ENCODE measurements at regions not wholly inside any gene's neighbourhood (a gene's known extent, or its start where the extent isn't known, plus 50 kb on each side); places are given as distances from the start of the nearest gene placed in this dataset.

GRCh38 chr21:24032709-24033232 is 1574.5 kb downstream of the MRPL39 start:
- DNase-seq (ENCODE audit: low read depth), result no peak

DNA sequence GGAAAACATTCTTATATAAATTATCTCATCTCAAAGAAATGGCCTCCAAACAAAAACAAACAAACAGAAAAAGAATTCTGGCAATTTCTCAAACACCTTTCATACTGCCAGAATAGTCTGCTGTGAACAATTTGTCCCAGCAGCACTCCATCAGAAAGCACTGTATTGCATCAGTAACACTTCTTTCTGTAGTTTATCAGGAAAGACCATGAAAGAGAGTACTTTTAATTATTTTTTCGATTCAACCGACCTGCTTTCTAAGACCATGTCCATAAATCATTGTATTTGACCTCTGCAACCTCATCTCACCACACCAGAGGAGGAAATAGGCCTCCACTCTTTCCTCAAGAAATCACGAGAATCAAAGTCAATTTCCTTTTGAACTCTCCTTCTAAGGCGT is 1579.9 kb downstream of the MRPL39 start:
- DNase-seq (ENCODE audit: low read depth), result no peak

- DNase-seq (ENCODE audit: low read depth), result no peak
These were observed 1582.2 kb downstream of the MRPL39 start for GRCh38 chr21:24025101-24025500.

DNA sequence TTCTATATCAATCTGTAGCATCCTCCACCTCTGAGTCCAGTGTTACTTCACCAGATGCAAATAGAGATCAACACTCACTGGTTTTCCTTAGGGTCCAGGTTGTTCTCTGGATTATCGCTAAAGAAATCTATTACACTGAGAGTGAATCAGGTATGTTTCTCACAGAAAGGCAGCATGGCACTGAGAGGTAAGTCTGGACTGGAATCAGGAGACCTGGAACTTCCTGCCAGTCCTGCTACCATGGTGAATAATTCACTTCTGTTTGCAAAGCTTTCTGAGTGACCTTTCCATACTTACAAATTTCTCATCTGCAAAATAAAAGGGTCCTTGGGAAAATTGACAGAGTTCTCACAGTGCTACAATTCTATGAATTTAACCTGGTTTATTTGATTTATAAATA is 1583.3 kb downstream of the MRPL39 start:
- no peak for DNase-seq (ENCODE audit: low read depth)

GRCh38 chr21:24023402-24023801 is 1583.9 kb downstream of the MRPL39 start:
- no peak for DNase-seq (ENCODE audit: low read depth)

GRCh38 chr21:24014381-24014780 is 1592.9 kb downstream of the MRPL39 start:
- DNase-seq (ENCODE audit: low read depth), result no peak

GRCh38 chr21:24011087-24011486 is 1596.2 kb downstream of the MRPL39 start:
- DNase-seq (ENCODE audit: low read depth), result no peak

- no peak for DNase-seq (ENCODE audit: low read depth)
These were observed 1599.7 kb downstream of the MRPL39 start for GRCh38 chr21:24007592-24007991.

DNA sequence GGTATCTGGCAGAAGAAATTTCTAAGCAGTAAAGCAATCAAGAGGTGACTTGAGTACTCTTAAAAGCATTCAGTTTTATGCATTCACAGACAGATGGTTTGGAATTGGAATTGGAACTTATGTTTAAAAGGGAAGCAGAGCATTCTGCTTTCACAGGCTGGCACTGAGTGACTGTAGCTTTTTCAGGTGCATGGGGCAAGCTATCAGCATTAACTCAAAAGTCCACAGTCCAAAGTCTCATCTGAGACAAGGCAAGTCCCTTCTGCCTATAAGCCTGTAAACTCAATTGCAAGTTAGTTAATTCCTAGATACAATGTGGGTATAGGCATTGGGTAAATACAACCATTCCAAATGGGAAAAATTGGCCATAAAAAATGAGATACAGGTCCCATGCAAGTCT is 1620.3 kb downstream of the MRPL39 start:
- no peak for DNase-seq (ENCODE audit: low read depth)

DNA sequence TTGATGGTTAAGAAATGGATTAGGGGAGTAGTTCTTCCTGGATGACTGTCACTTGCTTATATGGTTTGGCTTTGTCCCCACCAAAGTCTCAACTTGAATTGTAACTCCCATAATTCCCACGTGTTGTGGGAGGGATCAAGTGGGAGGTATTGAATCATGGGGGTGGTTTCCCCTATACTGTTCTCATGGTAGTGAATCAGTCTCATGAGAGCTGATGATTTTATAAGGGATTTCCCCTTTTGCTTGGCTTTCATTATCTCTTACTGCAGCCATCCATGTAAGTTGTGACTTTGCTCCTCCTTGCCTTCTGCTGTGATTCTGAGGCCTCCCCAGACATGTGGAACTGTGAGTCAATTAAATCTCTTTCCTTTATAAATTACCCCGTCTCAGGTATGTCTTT is 1621.1 kb downstream of the MRPL39 start:
- DNase-seq (ENCODE audit: low read depth), result no peak

GRCh38 chr21:23982546-23982945 is 1624.7 kb downstream of the MRPL39 start:
- no peak for DNase-seq (ENCODE audit: low read depth)

GRCh38 chr21:23977971-23978370 is 1629.3 kb downstream of the MRPL39 start:
- no peak for DNase-seq (ENCODE audit: low read depth)

DNA sequence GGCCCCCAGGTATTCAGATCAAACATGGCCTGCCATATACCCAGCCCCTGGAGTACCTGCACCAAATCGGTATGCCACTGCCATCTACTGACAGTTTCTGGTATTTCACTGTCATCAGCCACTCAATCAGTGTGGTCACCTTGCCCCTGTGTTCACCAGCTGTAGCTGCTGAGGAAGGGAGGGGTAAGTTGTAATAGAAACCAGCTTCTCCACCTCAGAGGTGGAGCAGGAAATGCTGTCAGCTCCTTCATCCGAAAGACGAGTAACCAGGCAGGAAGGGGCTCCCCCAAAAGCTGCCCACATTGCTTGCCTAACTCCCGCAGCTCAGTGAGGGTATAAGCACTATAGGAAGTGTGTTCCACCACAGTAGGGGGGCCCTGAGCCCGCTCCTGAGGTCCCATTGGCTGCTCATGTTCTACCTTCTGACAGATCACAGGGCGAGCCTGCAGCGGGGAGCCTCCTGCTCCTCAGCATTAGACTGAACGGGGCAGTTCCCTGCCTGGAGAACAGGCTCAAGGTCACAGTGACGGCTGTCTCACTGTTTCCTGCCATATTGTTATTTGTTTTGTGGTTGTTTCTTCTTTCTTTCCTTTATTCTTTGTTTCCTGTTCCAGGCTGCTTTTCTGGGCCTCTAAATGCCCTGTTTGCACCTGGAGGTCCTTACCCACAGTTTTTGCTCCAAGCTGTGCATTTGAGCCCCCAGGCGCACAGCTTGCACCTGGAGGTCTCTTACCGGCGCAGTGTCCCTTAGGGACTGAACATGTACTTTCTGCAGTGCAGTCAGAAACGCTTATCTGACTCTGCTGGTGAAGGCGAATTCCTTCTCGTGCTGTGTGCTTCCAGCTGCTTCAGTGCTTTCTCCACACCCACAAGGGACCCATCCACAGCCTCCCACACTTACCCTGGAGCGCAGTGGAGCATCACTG is 1638.3 kb downstream of the MRPL39 start:
- DNase-seq (ENCODE audit: low read depth), result no peak

DNA sequence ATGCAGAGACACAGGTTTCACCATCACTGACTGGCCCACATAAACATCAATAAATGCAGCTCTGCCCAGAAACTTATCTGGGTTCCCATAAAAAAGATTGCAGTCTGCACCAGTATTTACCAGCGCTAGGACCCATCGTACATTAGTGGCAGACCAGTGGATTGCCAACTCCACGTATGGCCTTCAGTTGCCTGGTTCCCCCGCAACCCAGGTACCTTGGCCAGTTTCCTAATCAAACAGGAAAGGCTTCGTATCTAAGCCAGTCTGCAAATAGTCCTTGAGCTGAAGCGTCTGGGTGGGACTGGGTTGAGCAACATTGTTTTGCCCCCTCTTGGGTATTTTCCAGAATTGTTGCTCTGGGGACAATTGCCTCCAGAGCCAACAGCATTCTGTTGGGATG is 1639.3 kb downstream of the MRPL39 start:
- DNase-seq (ENCODE audit: low read depth), result no peak

- no peak for DNase-seq (ENCODE audit: low read depth)
These were observed 1643.8 kb downstream of the MRPL39 start for GRCh38 chr21:23963454-23963853.

GRCh38 chr21:23960769-23961168 is 1646.5 kb downstream of the MRPL39 start:
- DNase-seq (ENCODE audit: low read depth), result no peak

DNA sequence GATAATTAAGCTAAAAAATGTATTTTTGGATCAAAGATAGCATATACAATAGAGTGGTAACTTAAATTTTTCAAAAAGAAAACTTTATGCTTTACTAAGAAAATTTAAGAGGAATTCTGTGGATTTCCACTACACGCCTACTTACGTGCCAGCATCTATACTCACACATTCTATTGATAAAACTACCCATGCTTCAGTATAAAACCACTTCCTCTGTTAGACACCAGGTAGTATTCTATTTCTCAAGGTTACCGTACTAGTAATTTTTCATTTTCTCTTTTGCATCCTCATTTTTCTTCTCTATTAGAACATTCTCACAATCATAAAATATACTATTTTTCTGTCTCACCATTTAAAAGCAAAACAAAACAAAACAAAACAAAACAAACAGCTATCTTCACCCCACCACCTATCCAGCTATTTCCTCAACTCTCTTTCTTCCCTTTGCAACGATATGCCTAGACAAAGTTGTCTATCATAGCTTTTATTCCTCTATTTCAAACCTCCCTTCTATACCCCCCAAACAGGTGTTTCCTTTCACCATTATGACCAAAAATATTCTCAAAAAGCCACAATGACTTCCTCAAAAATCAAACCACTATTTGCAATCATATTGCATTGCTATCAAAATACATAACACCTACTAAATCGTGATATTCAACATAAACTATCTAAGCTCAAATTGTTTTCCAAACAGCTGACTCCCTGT is 1652.0 kb downstream of the MRPL39 start:
- DNase-seq (ENCODE audit: low read depth), result no peak

GRCh38 chr21:23952269-23952668 is 1655.0 kb downstream of the MRPL39 start:
- DNase-seq (ENCODE audit: low read depth), result no peak

GRCh38 chr21:23951251-23951650 is 1656.0 kb downstream of the MRPL39 start:
- no peak for DNase-seq (ENCODE audit: low read depth)

- DNase-seq (ENCODE audit: low read depth), result no peak
These were observed 1656.9 kb downstream of the MRPL39 start for GRCh38 chr21:23950344-23950743.

DNA sequence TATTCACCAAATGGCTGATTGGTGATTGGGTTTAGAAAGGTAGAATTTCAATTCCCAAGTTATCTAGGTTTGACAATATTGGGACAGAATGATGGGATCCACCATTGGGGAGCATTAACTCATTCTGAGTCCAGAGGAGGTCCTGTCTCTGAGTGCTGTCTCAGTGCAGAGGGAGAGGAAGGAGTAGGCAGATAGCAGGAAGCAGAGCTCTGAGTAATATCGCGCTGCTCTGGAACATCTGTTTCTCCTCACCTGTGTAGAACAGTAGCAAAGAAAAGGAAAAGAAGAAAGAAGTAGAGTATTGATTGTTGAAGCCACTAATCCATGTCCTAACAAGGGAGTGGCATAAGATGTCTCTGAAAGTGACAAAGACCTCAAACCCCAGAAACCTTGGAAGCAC is 1657.8 kb downstream of the MRPL39 start:
- DNase-seq (ENCODE audit: low read depth), result no peak

DNA sequence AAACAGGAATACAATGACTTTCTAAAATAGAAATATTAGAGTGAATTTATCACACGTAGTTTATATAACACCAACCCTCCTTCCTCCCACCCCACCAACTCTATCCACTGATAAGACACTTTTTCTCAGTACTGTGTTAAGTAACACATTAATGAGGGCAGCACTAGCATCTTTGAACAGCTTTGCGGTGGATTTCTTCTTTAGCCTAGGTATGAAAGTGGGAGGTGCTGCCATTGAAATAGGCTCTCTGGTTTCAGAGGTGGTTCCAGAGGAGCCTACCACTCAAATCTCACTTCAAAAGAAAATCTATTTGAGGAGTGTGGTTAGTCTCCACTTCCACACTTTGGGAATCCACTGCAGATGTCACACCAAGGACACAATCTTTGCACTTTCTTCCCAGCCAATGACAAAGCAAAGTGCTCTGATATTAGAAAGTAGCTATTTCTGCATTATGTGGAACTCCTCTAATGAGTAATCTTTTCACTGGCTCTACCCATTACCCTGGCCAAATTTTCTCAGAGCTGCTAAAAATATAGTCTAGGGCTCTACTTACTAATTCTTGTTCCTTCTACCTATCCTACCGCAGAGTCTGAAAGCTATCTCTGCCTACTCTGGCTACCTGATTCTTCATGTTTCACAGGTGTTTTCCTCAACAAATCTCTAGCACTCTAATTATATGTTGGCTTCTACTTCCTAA is 1667.8 kb downstream of the MRPL39 start:
- DNase-seq (ENCODE audit: low read depth), result no peak
